PC-9 (cell line): ENCODE measurements at regions not wholly inside any gene's neighbourhood (a gene's known extent, or its start where the extent isn't known, plus 50 kb on each side); places are given as distances from the start of the nearest gene placed in this dataset.

Experiments
- BruUV-seq: library from RNA; stranded (reverse); fragments of 400-500 nt; replicated peaks from 2 replicates; lab custom pipeline; 2021; lab: Mats Ljungman, UMichigan
- CTCF ChIA-PET: fragments of 300-600 bp; sonication (Branson Sonifier 250); formaldehyde crosslinking; loops from one replicate; lab custom pipeline; 2022; ENCODE audit warnings: antibody characterized with exemption; lab: Charles Lee
- POLR2A ChIA-PET: fragments of 300-600 bp; sonication (Branson Sonifier 250); formaldehyde crosslinking; loops from one replicate; lab custom pipeline; 2022; ENCODE audit warnings: antibody characterized with exemption; ENCODE audit not compliant: unreplicated experiment; lab: Charles Lee
- DNase-seq, 2 experiments: peaks; one replicate each; pipeline versions ENCODE4 v3.0.0 to v3.0.0-alpha.2; 2015 to 2022; ENCODE audit warnings: mixed read lengths in 1 of 2
- H2AFZ ChIP-seq: fragments of 200-600 bp; sonication (generic); 2 replicates; pipeline ENCODE4 v1.8.1; 2017; ENCODE audit warnings: antibody characterized with exemption
- H3F3A ChIP-seq: fragments of 200-600 bp; sonication (generic); 2 replicates; pipeline ENCODE4 v1.8.1; 2017; ENCODE audit warnings: antibody characterized with exemption, mild to moderate bottlenecking, low read depth; ENCODE audit not compliant: insufficient read depth
- H3K27ac ChIP-seq: fragments of 200-600 bp; sonication (generic); 2 replicates; pipeline ENCODE4 v1.6.1; 2016; ENCODE audit warnings: mixed run types
- H3K27me3 ChIP-seq: fragments of 200-600 bp; sonication (generic); 2 replicates; pipeline ENCODE4 v1.6.1; 2016; ENCODE audit warnings: low read depth, mixed run types; ENCODE audit not compliant: insufficient read depth
- H3K36me3 ChIP-seq: fragments of 200-600 bp; sonication (generic); 2 replicates; pipeline ENCODE4 v1.6.1; 2016; ENCODE audit warnings: low read depth, mixed run types
- H3K4me1 ChIP-seq: fragments of 200-600 bp; sonication (generic); replicated peaks from 2 replicates; pipeline ENCODE4 v1.6.1; 2016; ENCODE audit warnings: mixed run types; ENCODE audit not compliant: insufficient read depth
- H3K4me2 ChIP-seq: fragments of 200-600 bp; sonication (generic); 2 replicates; pipeline ENCODE4 v1.6.1; 2017; ENCODE audit warnings: mixed run types
- H3K4me3 ChIP-seq: fragments of 200-600 bp; sonication (generic); 2 replicates; pipeline ENCODE4 v1.6.1; 2016; ENCODE audit warnings: mixed run types
- H3K79me2 ChIP-seq: fragments of 200-600 bp; sonication (generic); 2 replicates; pipeline ENCODE4 v1.6.1; 2017; ENCODE audit warnings: low read depth, mixed run types
- H3K9me2 ChIP-seq: fragments of 200-600 bp; sonication (generic); 2 replicates; pipeline ENCODE4 v1.8.1; 2017; ENCODE audit warnings: mild to moderate bottlenecking; ENCODE audit not compliant: insufficient read depth
- H3K9me3 ChIP-seq: fragments of 200-600 bp; sonication (generic); 2 replicates; pipeline ENCODE4 v1.8.1; 2016; ENCODE audit warnings: low read depth; ENCODE audit not compliant: insufficient read depth
- H4K20me1 ChIP-seq: fragments of 200-600 bp; sonication (generic); 2 replicates; pipeline ENCODE4 v1.8.1; 2017; ENCODE audit not compliant: insufficient read depth
- EZH2 ChIP-seq: fragments of 200-600 bp; sonication (generic); IDR thresholded peaks from 2 replicates; pipeline ENCODE4 v1.8.0; 2017; ENCODE audit warnings: antibody characterized with exemption, low read depth
- intact Hi-C: fragments of 100-400 bp; cut with micrococcal nuclease; formaldehyde crosslinking; loops from one replicate; pipeline ENCODE4 v1.10.0; 2022; ENCODE audit not compliant: unreplicated experiment
- TF ChIP-seq, protein P1 (sequence below): fragments of 200-600 bp; sonication (generic); conservative IDR thresholded peaks from 2 replicates; pipeline ENCODE4 v1.6.1; 2017; ENCODE audit warnings: mixed run types, antibody characterized with exemption, mild to moderate bottlenecking, moderate library complexity

DNA sequence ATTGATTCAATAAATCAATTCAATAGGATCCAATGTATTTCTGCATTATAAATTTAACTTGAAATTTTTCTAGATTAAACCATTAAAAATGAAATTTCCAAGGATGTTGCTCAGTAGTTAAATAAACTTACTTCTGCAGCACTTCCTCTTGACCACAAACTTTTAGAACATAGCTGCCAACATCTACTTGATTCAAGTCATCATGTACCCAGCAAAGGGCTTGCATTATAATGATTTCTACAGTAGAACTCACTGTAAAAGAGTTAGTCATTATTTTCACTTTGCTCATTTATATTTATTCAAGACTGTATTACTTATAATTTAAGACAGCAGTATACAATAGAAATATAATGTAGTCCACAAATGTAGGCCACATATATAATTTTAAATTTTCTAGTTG lies 59.2 kb downstream of the PIK3C2A start:
- Histone ChIP-seq H3K9me2 (no peaks in the 10 kb centered on the region), H3K27me3 (no peaks in the 10 kb centered on the region), H3K4me1 (no peaks in the 10 kb centered on the region), H3K9me3 (no peaks in the 10 kb centered on the region), H3K4me2 (no peak overlapping the region), H3F3A (no peaks in the 10 kb centered on the region; the same call in 1 of the 2 replicates), H3K27ac (no peak overlapping the region), H2AFZ (no peak overlapping the region), H4K20me1 (no peaks in the 10 kb centered on the region), H3K4me3 (no peak overlapping the region), H3K79me2 (no peaks in the 10 kb centered on the region), H3K36me3 (peaks cover 11% of the 10 kb centered on the region; the same call in 1 of the 2 replicates)
- no peak for TF ChIP-seq EZH2
- TF ChIP-seq, protein P1, sequence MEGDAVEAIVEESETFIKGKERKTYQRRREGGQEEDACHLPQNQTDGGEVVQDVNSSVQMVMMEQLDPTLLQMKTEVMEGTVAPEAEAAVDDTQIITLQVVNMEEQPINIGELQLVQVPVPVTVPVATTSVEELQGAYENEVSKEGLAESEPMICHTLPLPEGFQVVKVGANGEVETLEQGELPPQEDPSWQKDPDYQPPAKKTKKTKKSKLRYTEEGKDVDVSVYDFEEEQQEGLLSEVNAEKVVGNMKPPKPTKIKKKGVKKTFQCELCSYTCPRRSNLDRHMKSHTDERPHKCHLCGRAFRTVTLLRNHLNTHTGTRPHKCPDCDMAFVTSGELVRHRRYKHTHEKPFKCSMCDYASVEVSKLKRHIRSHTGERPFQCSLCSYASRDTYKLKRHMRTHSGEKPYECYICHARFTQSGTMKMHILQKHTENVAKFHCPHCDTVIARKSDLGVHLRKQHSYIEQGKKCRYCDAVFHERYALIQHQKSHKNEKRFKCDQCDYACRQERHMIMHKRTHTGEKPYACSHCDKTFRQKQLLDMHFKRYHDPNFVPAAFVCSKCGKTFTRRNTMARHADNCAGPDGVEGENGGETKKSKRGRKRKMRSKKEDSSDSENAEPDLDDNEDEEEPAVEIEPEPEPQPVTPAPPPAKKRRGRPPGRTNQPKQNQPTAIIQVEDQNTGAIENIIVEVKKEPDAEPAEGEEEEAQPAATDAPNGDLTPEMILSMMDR = no peak
- no TSS peak for BruUV-seq
- DNase-seq = no peak
- ChIA-PET CTCF (no interaction called here), POLR2A (no interaction called here)
- intact Hi-C loops = no loop called here

DNA sequence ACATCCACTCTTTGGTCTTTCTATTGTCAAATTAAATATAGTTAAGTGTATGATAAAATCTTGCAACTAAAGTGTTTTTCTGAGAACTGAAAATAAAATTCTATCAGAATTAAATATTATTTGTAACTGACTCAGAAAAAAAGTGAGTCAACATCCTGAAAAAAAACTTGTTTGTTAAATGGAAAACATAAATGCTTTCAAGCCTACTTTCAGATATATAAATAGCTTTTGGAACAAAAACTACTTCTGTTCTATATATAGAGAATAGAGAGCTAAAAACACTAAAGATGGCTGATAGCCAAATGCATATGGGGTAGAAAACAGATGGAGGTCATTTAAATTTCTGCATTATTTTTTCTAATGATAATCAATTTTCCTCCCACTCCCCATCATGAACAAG lies 61.8 kb downstream of the PIK3C2A start:
- Histone ChIP-seq H3K9me2 (no peaks in the 10 kb centered on the region), H4K20me1 (no peaks in the 10 kb centered on the region), H3K4me2 (no peak overlapping the region), H3K27ac (no peak overlapping the region), H3K4me1 (no peaks in the 10 kb centered on the region), H3F3A (no peaks in the 10 kb centered on the region), H3K36me3 (peaks cover 5% of the 10 kb centered on the region; the same call in 1 of the 2 replicates), H3K9me3 (no peaks in the 10 kb centered on the region), H2AFZ (no peak overlapping the region), H3K4me3 (no peak overlapping the region), H3K79me2 (no peaks in the 10 kb centered on the region), H3K27me3 (no peaks in the 10 kb centered on the region)
- TF ChIP-seq EZH2 = no peak
- TF ChIP-seq, protein P1 = no peak
- POLR2A ChIA-PET = no interaction called here
- CTCF ChIA-PET = no interaction called here
- no TSS peak for BruUV-seq
- intact Hi-C loops = no loop called here
- no peak for DNase-seq

GRCh38 chr11:17142450-17142849 lies 65.0 kb upstream of the RPS13 start:
- Histone ChIP-seq H3K27ac (no peak overlapping the region), H3K4me3 (no peak overlapping the region), H3K27me3 (no peaks in the 10 kb centered on the region), H3K4me1 (no peaks in the 10 kb centered on the region), H3K79me2 (no peaks in the 10 kb centered on the region), H3K9me3 (no peaks in the 10 kb centered on the region), H3K36me3 (no peaks in the 10 kb centered on the region; the same call in 1 of the 2 replicates), H3K9me2 (no peaks in the 10 kb centered on the region), H2AFZ (no peak overlapping the region), H4K20me1 (no peaks in the 10 kb centered on the region), H3K4me2 (no peak overlapping the region), H3F3A (peaks cover 3% of the 10 kb centered on the region; the same call in 1 of the 2 replicates)
- no peak for TF ChIP-seq EZH2
- TF ChIP-seq, protein P1 = no peak
- intact Hi-C loops = no loop called here
- ChIA-PET CTCF (interaction anchor here (0.5 kb wide), 1 partner anchor 1203 kb away, joined by 9 read pairs; no protein-coding TSS in a partner anchor), POLR2A (no interaction called here)
- no TSS peak for BruUV-seq
- DNase-seq = no peak
